ENCODE measurements at regions not wholly inside any gene's neighbourhood (a gene's known extent, or its start where the extent isn't known, plus 50 kb on each side); places are given as distances from the start of the nearest gene placed in this dataset.
"Not testable (repeated sequence)": the region's sequence is repeated elsewhere in the genome, so short reads cannot be mapped to it uniquely, and the experiment has no call there.

- TF ChIP-seq CTCF (IDR thresholded peaks at IDR 0.05; ENCODE audit: low read depth, low read length), result no peak
- H3K4me3 ChIP-seq (replicated peaks in 1 of 2; ENCODE audit: low read depth in 2 of 2, low read length in 2 of 2), result no peak overlapping the region
- no peak for DNase-seq (ENCODE audit: low read depth in 2 of 2)
Measured at GRCh38 chr7:155233311-155234157, 64.1 kb upstream of the INSIG1 start.

- DNase-seq (ENCODE audit: low read depth in 2 of 2), result no peak
- H3K4me3 ChIP-seq (replicated peaks in 1 of 2; ENCODE audit: low read depth in 2 of 2, low read length in 2 of 2), result no peak overlapping the region
- no peak for TF ChIP-seq CTCF (IDR thresholded peaks at IDR 0.05; ENCODE audit: low read depth, low read length)
Measured at GRCh38 chr7:155234158-155234492, 63.6 kb upstream of the INSIG1 start.

- no peak overlapping the region for H3K4me3 ChIP-seq (replicated peaks in 1 of 2; ENCODE audit: low read depth in 2 of 2, low read length in 2 of 2)
- no peak for TF ChIP-seq CTCF (IDR thresholded peaks at IDR 0.05; ENCODE audit: low read depth, low read length)
- no peak for DNase-seq (ENCODE audit: low read depth in 2 of 2)
Measured at GRCh38 chr7:155234950-155235789, 62.5 kb upstream of the INSIG1 start.

- no peak overlapping the region for H3K4me3 ChIP-seq (replicated peaks in 1 of 2; ENCODE audit: low read depth in 2 of 2, low read length in 2 of 2)
- TF ChIP-seq CTCF (IDR thresholded peaks at IDR 0.05; ENCODE audit: low read depth, low read length), result no peak
- DNase-seq (ENCODE audit: low read depth in 2 of 2), result no peak
Measured at GRCh38 chr7:155236386-155236785, 61.3 kb upstream of the INSIG1 start.

- DNase-seq (ENCODE audit: low read depth in 2 of 2), result no peak
- no peak overlapping the region for H3K4me3 ChIP-seq (replicated peaks in 1 of 2; ENCODE audit: low read depth in 2 of 2, low read length in 2 of 2)
- TF ChIP-seq CTCF (IDR thresholded peaks at IDR 0.05; ENCODE audit: low read depth, low read length), result no peak
Measured at GRCh38 chr7:155237297-155237696, 60.4 kb upstream of the INSIG1 start.

- no peak for DNase-seq (ENCODE audit: low read depth in 2 of 2)
- no peak for TF ChIP-seq CTCF (IDR thresholded peaks at IDR 0.05; ENCODE audit: low read depth, low read length)
- H3K4me3 ChIP-seq (replicated peaks in 1 of 2; ENCODE audit: low read depth in 2 of 2, low read length in 2 of 2), result no peak overlapping the region
Measured at GRCh38 chr7:155237730-155238129, 59.9 kb upstream of the INSIG1 start.

- DNase-seq (ENCODE audit: low read depth in 2 of 2); H3K4me3 ChIP-seq (replicated peaks in 1 of 2; ENCODE audit: low read depth in 2 of 2, low read length in 2 of 2): not testable (repeated sequence)
Measured at GRCh38 chr7:155239431-155240087, 58.1 kb upstream of the INSIG1 start.
